ENCODE measurements at regions not wholly inside any gene's neighbourhood (a gene's known extent, or its start where the extent isn't known, plus 50 kb on each side); places are given as distances from the start of the nearest gene placed in this dataset.
A peak's percentile ranks its signal among the peaks of the same experiment; 100 is the strongest.

DNA sequence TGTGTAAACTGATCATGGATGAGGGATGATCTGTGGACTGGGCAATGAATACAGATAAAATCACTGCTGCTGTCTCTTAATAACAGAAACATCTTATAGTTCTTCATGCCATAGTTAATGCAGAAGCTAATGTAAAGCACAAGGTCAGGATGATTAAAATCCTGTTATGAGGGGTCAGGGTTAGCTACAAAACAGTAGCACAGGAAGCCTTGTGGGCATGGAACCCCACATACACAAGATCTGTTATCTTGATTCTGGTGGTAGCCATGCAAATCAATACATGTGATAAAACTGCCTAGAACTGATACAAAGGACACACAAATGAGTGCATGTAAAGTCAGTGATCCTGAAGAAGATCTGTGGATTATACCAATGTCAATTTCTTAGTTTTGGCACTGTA lies 96.4 kb downstream of the KLF12 start:
- H3K4me1 Mint-ChIP-seq: peaks cover 59% of the 10 kb centered on the region
- CTCF ChIA-PET: no interaction called here
- no peaks in the 10 kb centered on the region; the same call in 1 of the 2 replicates for H3K27me3 Mint-ChIP-seq (ENCODE audit: low read depth)
- no peaks in the 10 kb centered on the region for H3K9me3 Mint-ChIP-seq
- POLR2A ChIA-PET: no interaction called here
- no peaks in the 10 kb centered on the region for H3K36me3 Mint-ChIP-seq
- ATAC-seq: no peak
- peak overlapping the region; percentile 98; the same call in 1 of the 2 replicates for H3K27ac Mint-ChIP-seq
- TF ChIP-seq MYBL2 (CRISPR knock-in tag; IDR thresholded peaks at IDR 0.05) (no peak), ZNF416 (CRISPR knock-in tag; IDR thresholded peaks at IDR 0.05) (no peak), SMAD3 (CRISPR knock-in tag; IDR thresholded peaks at IDR 0.05; ENCODE audit: borderline replicate concordance) (no peak), CREB1 (CRISPR knock-in tag; IDR thresholded peaks at IDR 0.05) (no peak), EMX1 (CRISPR knock-in tag; IDR thresholded peaks at IDR 0.05) (no peak), ZNF121 (CRISPR knock-in tag; IDR thresholded peaks at IDR 0.05) (no peak), TEAD1 (CRISPR knock-in tag; IDR thresholded peaks at IDR 0.05) (no peak), ELF4 (CRISPR knock-in tag; IDR thresholded peaks at IDR 0.05; ENCODE audit: low read depth) (no peak), ZNF671 (CRISPR knock-in tag; IDR thresholded peaks at IDR 0.05) (no peak), FOXJ3 (CRISPR knock-in tag; IDR thresholded peaks at IDR 0.05; ENCODE audit: borderline replicate concordance) (no peak), TCF7 (CRISPR knock-in tag; IDR thresholded peaks at IDR 0.05; ENCODE audit: low read depth) (no peak), FOXP1 (CRISPR knock-in tag; IDR thresholded peaks at IDR 0.05; ENCODE audit: borderline replicate concordance) (no peak)
- TF ChIP-seq, protein P1, sequence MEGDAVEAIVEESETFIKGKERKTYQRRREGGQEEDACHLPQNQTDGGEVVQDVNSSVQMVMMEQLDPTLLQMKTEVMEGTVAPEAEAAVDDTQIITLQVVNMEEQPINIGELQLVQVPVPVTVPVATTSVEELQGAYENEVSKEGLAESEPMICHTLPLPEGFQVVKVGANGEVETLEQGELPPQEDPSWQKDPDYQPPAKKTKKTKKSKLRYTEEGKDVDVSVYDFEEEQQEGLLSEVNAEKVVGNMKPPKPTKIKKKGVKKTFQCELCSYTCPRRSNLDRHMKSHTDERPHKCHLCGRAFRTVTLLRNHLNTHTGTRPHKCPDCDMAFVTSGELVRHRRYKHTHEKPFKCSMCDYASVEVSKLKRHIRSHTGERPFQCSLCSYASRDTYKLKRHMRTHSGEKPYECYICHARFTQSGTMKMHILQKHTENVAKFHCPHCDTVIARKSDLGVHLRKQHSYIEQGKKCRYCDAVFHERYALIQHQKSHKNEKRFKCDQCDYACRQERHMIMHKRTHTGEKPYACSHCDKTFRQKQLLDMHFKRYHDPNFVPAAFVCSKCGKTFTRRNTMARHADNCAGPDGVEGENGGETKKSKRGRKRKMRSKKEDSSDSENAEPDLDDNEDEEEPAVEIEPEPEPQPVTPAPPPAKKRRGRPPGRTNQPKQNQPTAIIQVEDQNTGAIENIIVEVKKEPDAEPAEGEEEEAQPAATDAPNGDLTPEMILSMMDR (IDR thresholded peaks at IDR 0.05): no peak
- TF ChIP-seq, protein P2, sequence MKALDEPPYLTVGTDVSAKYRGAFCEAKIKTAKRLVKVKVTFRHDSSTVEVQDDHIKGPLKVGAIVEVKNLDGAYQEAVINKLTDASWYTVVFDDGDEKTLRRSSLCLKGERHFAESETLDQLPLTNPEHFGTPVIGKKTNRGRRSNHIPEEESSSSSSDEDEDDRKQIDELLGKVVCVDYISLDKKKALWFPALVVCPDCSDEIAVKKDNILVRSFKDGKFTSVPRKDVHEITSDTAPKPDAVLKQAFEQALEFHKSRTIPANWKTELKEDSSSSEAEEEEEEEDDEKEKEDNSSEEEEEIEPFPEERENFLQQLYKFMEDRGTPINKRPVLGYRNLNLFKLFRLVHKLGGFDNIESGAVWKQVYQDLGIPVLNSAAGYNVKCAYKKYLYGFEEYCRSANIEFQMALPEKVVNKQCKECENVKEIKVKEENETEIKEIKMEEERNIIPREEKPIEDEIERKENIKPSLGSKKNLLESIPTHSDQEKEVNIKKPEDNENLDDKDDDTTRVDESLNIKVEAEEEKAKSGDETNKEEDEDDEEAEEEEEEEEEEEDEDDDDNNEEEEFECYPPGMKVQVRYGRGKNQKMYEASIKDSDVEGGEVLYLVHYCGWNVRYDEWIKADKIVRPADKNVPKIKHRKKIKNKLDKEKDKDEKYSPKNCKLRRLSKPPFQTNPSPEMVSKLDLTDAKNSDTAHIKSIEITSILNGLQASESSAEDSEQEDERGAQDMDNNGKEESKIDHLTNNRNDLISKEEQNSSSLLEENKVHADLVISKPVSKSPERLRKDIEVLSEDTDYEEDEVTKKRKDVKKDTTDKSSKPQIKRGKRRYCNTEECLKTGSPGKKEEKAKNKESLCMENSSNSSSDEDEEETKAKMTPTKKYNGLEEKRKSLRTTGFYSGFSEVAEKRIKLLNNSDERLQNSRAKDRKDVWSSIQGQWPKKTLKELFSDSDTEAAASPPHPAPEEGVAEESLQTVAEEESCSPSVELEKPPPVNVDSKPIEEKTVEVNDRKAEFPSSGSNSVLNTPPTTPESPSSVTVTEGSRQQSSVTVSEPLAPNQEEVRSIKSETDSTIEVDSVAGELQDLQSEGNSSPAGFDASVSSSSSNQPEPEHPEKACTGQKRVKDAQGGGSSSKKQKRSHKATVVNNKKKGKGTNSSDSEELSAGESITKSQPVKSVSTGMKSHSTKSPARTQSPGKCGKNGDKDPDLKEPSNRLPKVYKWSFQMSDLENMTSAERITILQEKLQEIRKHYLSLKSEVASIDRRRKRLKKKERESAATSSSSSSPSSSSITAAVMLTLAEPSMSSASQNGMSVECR (CRISPR knock-in tag; IDR thresholded peaks at IDR 0.05; ENCODE audit: borderline replicate concordance): no peak
- TF ChIP-seq, protein P3, sequence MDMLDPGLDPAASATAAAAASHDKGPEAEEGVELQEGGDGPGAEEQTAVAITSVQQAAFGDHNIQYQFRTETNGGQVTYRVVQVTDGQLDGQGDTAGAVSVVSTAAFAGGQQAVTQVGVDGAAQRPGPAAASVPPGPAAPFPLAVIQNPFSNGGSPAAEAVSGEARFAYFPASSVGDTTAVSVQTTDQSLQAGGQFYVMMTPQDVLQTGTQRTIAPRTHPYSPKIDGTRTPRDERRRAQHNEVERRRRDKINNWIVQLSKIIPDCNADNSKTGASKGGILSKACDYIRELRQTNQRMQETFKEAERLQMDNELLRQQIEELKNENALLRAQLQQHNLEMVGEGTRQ (CRISPR knock-in tag; IDR thresholded peaks at IDR 0.05): no peak
- TF ChIP-seq, protein P4, sequence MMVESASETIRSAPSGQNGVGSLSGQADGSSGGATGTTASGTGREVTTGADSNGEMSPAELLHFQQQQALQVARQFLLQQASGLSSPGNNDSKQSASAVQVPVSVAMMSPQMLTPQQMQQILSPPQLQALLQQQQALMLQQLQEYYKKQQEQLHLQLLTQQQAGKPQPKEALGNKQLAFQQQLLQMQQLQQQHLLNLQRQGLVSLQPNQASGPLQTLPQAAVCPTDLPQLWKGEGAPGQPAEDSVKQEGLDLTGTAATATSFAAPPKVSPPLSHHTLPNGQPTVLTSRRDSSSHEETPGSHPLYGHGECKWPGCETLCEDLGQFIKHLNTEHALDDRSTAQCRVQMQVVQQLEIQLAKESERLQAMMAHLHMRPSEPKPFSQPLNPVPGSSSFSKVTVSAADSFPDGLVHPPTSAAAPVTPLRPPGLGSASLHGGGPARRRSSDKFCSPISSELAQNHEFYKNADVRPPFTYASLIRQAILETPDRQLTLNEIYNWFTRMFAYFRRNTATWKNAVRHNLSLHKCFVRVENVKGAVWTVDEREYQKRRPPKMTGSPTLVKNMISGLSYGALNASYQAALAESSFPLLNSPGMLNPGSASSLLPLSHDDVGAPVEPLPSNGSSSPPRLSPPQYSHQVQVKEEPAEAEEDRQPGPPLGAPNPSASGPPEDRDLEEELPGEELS (CRISPR knock-in tag; IDR thresholded peaks at IDR 0.05): no peak
- DNase-seq (ENCODE audit: low spot score): no peak
- no peak overlapping the region for H3K4me3 Mint-ChIP-seq

DNA sequence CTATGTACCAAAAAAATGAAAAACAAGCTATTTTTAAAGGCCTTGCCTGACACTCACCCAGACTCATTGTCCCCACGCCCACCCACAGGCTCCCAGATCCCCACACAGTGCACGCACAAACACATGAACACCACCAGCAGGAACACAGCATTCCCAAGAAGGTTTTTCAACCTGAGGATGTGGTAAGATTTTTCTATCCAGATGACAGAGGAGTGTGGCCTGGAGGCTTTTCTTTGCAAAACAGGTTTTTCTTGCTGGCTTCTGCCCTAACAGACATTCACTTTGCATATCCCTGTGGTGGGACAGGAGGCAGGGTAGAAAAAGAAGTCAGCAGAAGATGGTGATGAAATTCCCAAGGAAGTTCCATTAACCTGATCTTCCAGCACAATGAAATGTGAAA lies 97.8 kb downstream of the KLF12 start:
- Mint-ChIP-seq H3K4me1 (peaks cover 58% of the 10 kb centered on the region), H3K9me3 (no peaks in the 10 kb centered on the region), H3K27me3 (ENCODE audit: low read depth) (no peaks in the 10 kb centered on the region; the same call in 1 of the 2 replicates), H3K27ac (peak overlapping the region; percentile 98), H3K36me3 (no peaks in the 10 kb centered on the region), H3K4me3 (peak overlapping the region; percentile 47)
- peak; percentile 82 for ATAC-seq
- POLR2A ChIA-PET: interaction anchor here (1.0 kb wide), 1 partner anchor 251 kb away, joined by 4 read pairs; no protein-coding TSS in a partner anchor
- peak; percentile 43 for DNase-seq (ENCODE audit: low spot score)
- CTCF ChIA-PET: interaction anchor here (0.7 to 0.9 kb wide), 2 partner anchors 39 to 188 kb away, joined by 3 to 4 read pairs; no protein-coding TSS in a partner anchor
- TF ChIP-seq ZNF423 (CRISPR knock-in tag; IDR thresholded peaks at IDR 0.05) (no peak), FOXJ3 (CRISPR knock-in tag; IDR thresholded peaks at IDR 0.05; ENCODE audit: borderline replicate concordance) (no peak), TEAD1 (CRISPR knock-in tag; IDR thresholded peaks at IDR 0.05) (no peak), FOXP1 (CRISPR knock-in tag; IDR thresholded peaks at IDR 0.05; ENCODE audit: borderline replicate concordance) (no peak), ZNF219 (CRISPR knock-in tag; IDR thresholded peaks at IDR 0.05; ENCODE audit: borderline replicate concordance) (no peak), FOXK1 (CRISPR knock-in tag; IDR thresholded peaks at IDR 0.05) (no peak)
- TF ChIP-seq, protein P5, sequence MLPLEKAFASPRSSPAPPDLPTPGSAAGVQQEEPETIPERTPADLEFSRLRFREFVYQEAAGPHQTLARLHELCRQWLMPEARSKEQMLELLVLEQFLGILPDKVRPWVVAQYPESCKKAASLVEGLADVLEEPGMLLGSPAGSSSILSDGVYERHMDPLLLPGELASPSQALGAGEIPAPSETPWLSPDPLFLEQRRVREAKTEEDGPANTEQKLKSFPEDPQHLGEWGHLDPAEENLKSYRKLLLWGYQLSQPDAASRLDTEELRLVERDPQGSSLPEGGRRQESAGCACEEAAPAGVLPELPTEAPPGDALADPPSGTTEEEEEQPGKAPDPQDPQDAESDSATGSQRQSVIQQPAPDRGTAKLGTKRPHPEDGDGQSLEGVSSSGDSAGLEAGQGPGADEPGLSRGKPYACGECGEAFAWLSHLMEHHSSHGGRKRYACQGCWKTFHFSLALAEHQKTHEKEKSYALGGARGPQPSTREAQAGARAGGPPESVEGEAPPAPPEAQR (CRISPR knock-in tag; IDR thresholded peaks at IDR 0.05): no peak
- TF ChIP-seq, protein P4 (CRISPR knock-in tag; IDR thresholded peaks at IDR 0.05): no peak

All from WTC11 (cell line).